Fibroblast of lung (primary cell): ENCODE measurements at regions not wholly inside any gene's neighbourhood (a gene's known extent, or its start where the extent isn't known, plus 50 kb on each side); places are given as distances from the start of the nearest gene placed in this dataset.

Experiments
- CTCF ChIP-seq, 2 donors: IDR thresholded peaks in 1 of 2; conservative IDR thresholded peaks in 1 of 2; 1 replicate in 1 of 2; 2 replicates in 1 of 2; pipeline ENCODE4 v1.5.1; 2011 to 2012; ENCODE audit warnings: low read length in 2 of 2, control low read depth in 1 of 2, inconsistent platforms in 1 of 2, low read depth in 1 of 2, mild to moderate bottlenecking in 1 of 2
- EZH2 ChIP-seq: IDR thresholded peaks from 2 replicates; pipeline ENCODE4 v1.5.1; 2012; ENCODE audit warnings: low read length, control low read depth, mild to moderate bottlenecking; ENCODE audit errors: missing control alignments

GRCh38 chr9:71213633-71214032 is 92.2 kb upstream of the TRPM3 start:
- TF ChIP-seq CTCF (conservative IDR thresholded peaks at IDR 0.05 in 1 of 2, IDR thresholded peaks at IDR 0.05 in 1 of 2; ENCODE audit: low read depth in 1 of 2, low read length in 2 of 2) (no peak), EZH2 (no peak)
